GM19328 (cell line): ENCODE measurements at regions not wholly inside any gene's neighbourhood (a gene's known extent, or its start where the extent isn't known, plus 50 kb on each side); places are given as distances from the start of the nearest gene placed in this dataset.
A peak's percentile ranks its signal among the peaks of the same experiment; 100 is the strongest.
"Not testable (repeated sequence)": the region's sequence is repeated elsewhere in the genome, so short reads cannot be mapped to it uniquely, and the experiment has no call there.

Source experiments
- ATAC-seq: cut with Tn5 transposase; IDR thresholded peaks from one replicate; pipeline ENCODE4 v1.9.1; 2021; ENCODE audit warnings: mild to moderate bottlenecking, moderate library complexity; ENCODE audit not compliant: unreplicated experiment

- no peak for ATAC-seq
These were observed 57.6 kb upstream of the USP6NL start for GRCh38 chr10:11668847-11669610.

- no peak for ATAC-seq
These were observed 56.3 kb upstream of the USP6NL start for GRCh38 chr10:11667756-11668155.

- peak; percentile 78 for ATAC-seq
These were observed 52.5 kb upstream of the USP6NL start for GRCh38 chr10:11663763-11664555.

- not testable (repeated sequence) for ATAC-seq
These were observed 51.7 kb upstream of the USP6NL start for GRCh38 chr10:11663126-11663515.

- no peak for ATAC-seq
These were observed 50.0 kb upstream of the USP6NL start for GRCh38 chr10:11661441-11661840.
